ENCODE measurements at regions not wholly inside any gene's neighbourhood (a gene's known extent, or its start where the extent isn't known, plus 50 kb on each side); places are given as distances from the start of the nearest gene placed in this dataset.

GRCh38 chr18:22625406-22625805 is 207.7 kb upstream of the CTAGE1 start:
- DNase-seq (ENCODE audit: low spot score) = no peak

- no peak for DNase-seq (ENCODE audit: low spot score)
Observed at GRCh38 chr18:22626771-22627170, 209.1 kb upstream of the CTAGE1 start.

GRCh38 chr18:22627506-22627905 is 209.8 kb upstream of the CTAGE1 start:
- DNase-seq (ENCODE audit: low spot score) = no peak

GRCh38 chr18:22628795-22629510 is 211.2 kb upstream of the CTAGE1 start:
- no peak for DNase-seq (ENCODE audit: low spot score)

- DNase-seq (ENCODE audit: low spot score) = no peak
Observed at GRCh38 chr18:22630980-22631379, 213.3 kb upstream of the CTAGE1 start.

GRCh38 chr18:22632191-22632590 is 214.5 kb upstream of the CTAGE1 start:
- DNase-seq (ENCODE audit: low spot score) = no peak

GRCh38 chr18:22634464-22634863 is 216.7 kb upstream of the CTAGE1 start:
- no peak for DNase-seq (ENCODE audit: low spot score)

- DNase-seq (ENCODE audit: low spot score) = no peak
Observed at GRCh38 chr18:22637787-22638186, 220.1 kb upstream of the CTAGE1 start.

GRCh38 chr18:22639026-22639463 is 221.3 kb upstream of the CTAGE1 start:
- no peak for DNase-seq (ENCODE audit: low spot score)

GRCh38 chr18:22639561-22639960 is 221.8 kb upstream of the CTAGE1 start:
- no peak for DNase-seq (ENCODE audit: low spot score)

- DNase-seq (ENCODE audit: low spot score) = no peak
Observed at GRCh38 chr18:22640281-22640842, 222.6 kb upstream of the CTAGE1 start.

- no peak for DNase-seq (ENCODE audit: low spot score)
Observed at GRCh38 chr18:22641958-22642357, 224.2 kb upstream of the CTAGE1 start.

GRCh38 chr18:22643731-22644130 is 226.0 kb upstream of the CTAGE1 start:
- DNase-seq (ENCODE audit: low spot score) = no peak

- no peak for DNase-seq (ENCODE audit: low spot score)
Observed at GRCh38 chr18:22650247-22650646, 232.5 kb upstream of the CTAGE1 start.

- DNase-seq (ENCODE audit: low spot score) = no peak
Observed at GRCh38 chr18:22657619-22658018, 239.9 kb upstream of the CTAGE1 start.

- no peak for DNase-seq (ENCODE audit: low spot score)
Observed at GRCh38 chr18:22658318-22658717, 240.6 kb upstream of the CTAGE1 start.

- DNase-seq (ENCODE audit: low spot score) = no peak
Observed at GRCh38 chr18:22663378-22663777, 245.7 kb upstream of the CTAGE1 start.

- DNase-seq (ENCODE audit: low spot score) = no peak
Observed at GRCh38 chr18:22666411-22666940, 248.8 kb upstream of the CTAGE1 start.

GRCh38 chr18:22667156-22667555 is 249.4 kb upstream of the CTAGE1 start:
- no peak for DNase-seq (ENCODE audit: low spot score)

- no peak for DNase-seq (ENCODE audit: low spot score)
Observed at GRCh38 chr18:22667616-22668422, 250.1 kb upstream of the CTAGE1 start.

GRCh38 chr18:22668496-22668895 is 250.8 kb upstream of the CTAGE1 start:
- no peak for DNase-seq (ENCODE audit: low spot score)

- no peak for DNase-seq (ENCODE audit: low spot score)
Observed at GRCh38 chr18:22670914-22671313, 253.2 kb upstream of the CTAGE1 start.

Measured in HuH-7 (cell line).